ENCODE measurements at regions not wholly inside any gene's neighbourhood (a gene's known extent, or its start where the extent isn't known, plus 50 kb on each side); places are given as distances from the start of the nearest gene placed in this dataset.
"Not testable (repeated sequence)": the region's sequence is repeated elsewhere in the genome, so short reads cannot be mapped to it uniquely, and the experiment has no call there.

DNA sequence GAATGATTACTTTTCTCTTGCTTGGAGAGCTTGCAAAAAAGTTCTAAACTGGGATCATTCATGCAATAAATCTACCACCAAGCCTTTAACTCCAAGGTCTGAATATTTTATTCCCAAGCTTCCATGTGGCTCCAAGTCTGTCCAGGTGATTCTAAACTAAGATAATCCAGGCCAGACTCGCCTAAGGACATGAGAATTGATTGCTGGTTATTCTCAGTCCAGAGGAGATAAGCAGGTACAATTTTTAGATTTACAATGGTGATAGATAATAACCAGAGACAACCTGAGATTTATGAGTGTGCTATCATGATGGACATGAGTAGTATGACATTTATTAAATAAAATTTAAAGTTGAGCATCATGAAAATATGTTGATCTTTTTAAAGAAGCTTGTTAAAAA is 156.5 kb upstream of the SPRY2 start:
- TF ChIP-seq, protein P1, sequence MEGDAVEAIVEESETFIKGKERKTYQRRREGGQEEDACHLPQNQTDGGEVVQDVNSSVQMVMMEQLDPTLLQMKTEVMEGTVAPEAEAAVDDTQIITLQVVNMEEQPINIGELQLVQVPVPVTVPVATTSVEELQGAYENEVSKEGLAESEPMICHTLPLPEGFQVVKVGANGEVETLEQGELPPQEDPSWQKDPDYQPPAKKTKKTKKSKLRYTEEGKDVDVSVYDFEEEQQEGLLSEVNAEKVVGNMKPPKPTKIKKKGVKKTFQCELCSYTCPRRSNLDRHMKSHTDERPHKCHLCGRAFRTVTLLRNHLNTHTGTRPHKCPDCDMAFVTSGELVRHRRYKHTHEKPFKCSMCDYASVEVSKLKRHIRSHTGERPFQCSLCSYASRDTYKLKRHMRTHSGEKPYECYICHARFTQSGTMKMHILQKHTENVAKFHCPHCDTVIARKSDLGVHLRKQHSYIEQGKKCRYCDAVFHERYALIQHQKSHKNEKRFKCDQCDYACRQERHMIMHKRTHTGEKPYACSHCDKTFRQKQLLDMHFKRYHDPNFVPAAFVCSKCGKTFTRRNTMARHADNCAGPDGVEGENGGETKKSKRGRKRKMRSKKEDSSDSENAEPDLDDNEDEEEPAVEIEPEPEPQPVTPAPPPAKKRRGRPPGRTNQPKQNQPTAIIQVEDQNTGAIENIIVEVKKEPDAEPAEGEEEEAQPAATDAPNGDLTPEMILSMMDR (IDR thresholded peaks at IDR 0.05) = no peak
- Mint-ChIP-seq H3K4me1 (no peaks in the 10 kb centered on the region), H3K9me3 (peaks cover 0 to 2% (median 0%) of the 10 kb centered on the region in 7 donors), H3K27me3 (ENCODE audit: low read depth in 3 of 3) (no peaks in the 10 kb centered on the region), H3K27ac (no peak overlapping the region), H3K4me3 (no peak overlapping the region), H3K36me3 (no peaks in the 10 kb centered on the region)
- Histone ChIP-seq H3K4me2 (replicated peaks; ENCODE audit: extremely low read depth, low read length, poor library complexity, severe bottlenecking) (no peak overlapping the region), H3K27ac (ENCODE audit: low read depth in 1 of 2, low read length in 2 of 2) (no peak overlapping the region), H3K9ac (ENCODE audit: insufficient read depth, low read length, poor library complexity, severe bottlenecking) (no peak overlapping the region), H3K27me3 (ENCODE audit: control insufficient read depth in 2 of 2, insufficient read depth in 2 of 2, low read length in 2 of 2) (no peaks in the 10 kb centered on the region), H3K4me3 (replicated peaks in 1 of 3; ENCODE audit: low read depth in 2 of 3, low read length in 3 of 3) (no peak overlapping the region), H3K79me2 (ENCODE audit: insufficient read depth, low read length) (no peaks in the 10 kb centered on the region), H3K36me3 (replicated peaks in 1 of 2; ENCODE audit: control insufficient read depth in 1 of 2, insufficient read depth in 2 of 2, low read length in 2 of 2) (no peaks in the 10 kb centered on the region), H4K20me1 (ENCODE audit: insufficient read depth, low read length) (no peaks in the 10 kb centered on the region), H3K9me3 (replicated peaks in 1 of 2; ENCODE audit: control insufficient read depth in 1 of 2, insufficient read depth in 1 of 2, low read length in 2 of 2) (no peaks in the 10 kb centered on the region), H3K4me1 (ENCODE audit: control insufficient read depth in 1 of 2, insufficient read depth in 2 of 2, low read length in 2 of 2) (no peaks in the 10 kb centered on the region), H2AFZ (ENCODE audit: insufficient read depth, low read depth, low read length, poor library complexity, severe bottlenecking) (no peak overlapping the region)
- intact Hi-C loops (cut with micrococcal nuclease) = no loop called here
- WGBS (ENCODE audit: insufficient coverage) = 100% methylated on average over 1 of the region's 1 CpG
- no peak for DNase-seq

DNA sequence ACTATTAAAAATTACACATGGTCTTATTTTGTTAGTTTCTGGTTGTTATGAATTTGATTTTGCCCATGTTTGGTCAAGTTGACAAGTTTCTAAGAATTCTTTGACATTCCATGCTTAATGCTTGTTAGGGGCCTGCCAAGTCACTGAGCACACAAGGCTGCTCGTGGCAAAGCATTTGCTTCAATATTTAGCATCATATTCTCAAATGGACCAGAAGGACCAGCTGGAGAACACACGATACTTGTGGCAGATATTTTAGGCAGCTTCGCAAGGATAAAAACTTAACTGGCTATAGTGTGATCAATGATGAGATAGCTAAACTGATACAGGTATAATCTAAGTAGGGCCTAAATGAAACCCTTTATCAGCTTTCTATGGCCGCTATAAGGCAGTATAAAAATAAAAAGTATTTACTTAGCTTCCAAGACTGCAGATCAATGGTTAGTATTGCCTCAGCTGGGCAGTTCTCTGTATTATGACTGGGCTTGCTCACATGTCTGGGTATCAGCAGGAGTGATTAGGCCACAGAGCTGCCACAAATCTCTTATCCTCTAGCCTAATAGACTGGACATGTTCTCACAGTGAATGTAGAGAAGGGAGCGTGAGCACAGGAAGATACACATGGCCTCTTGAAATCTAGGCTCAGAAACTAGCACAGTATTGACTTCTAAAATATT is 155.9 kb upstream of the SPRY2 start:
- 100% methylated on average over 1 of the region's 5 CpGs for WGBS (ENCODE audit: insufficient coverage)
- intact Hi-C loops (cut with micrococcal nuclease) = no loop called here

DNA sequence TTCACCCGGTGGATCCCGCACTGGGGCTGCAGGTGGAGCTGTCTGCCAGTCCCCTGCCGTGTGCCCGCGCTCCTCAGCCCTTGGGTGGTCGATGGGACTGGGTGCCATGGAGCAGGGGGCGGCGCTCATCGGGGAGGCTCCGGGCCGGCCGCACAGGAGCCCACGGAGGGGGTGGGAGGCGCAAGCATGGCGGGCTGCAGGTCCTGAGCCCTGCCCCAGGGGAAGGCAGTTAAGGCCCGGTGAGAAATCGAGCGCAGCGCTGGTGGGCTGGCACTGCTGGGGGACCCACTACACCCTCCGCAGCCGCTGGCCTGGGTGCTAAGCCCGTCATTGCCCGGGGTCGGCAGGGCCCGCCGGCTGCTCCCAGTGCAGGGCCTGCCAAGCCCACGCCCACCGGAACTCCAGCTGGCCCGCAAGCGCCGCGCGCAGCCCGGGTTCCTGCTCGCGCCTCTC is 149.6 kb upstream of the SPRY2 start:
- peaks cover 4 to 10% (median 7%) of the 10 kb centered on the region in 7 donors for H3K9me3 Mint-ChIP-seq
- DNase-seq; H3K27me3 ChIP-seq (ENCODE audit: control insufficient read depth in 2 of 2, insufficient read depth in 2 of 2, low read length in 2 of 2); H3K4me1 ChIP-seq (ENCODE audit: control insufficient read depth in 1 of 2, insufficient read depth in 2 of 2, low read length in 2 of 2); H3K79me2 ChIP-seq (ENCODE audit: insufficient read depth, low read length); H4K20me1 ChIP-seq (ENCODE audit: insufficient read depth, low read length); intact Hi-C loops (cut with micrococcal nuclease); H3K4me3 Mint-ChIP-seq; H3K36me3 ChIP-seq (replicated peaks in 1 of 2; ENCODE audit: control insufficient read depth in 1 of 2, insufficient read depth in 2 of 2, low read length in 2 of 2); H3K9me3 ChIP-seq (replicated peaks in 1 of 2; ENCODE audit: control insufficient read depth in 1 of 2, insufficient read depth in 1 of 2, low read length in 2 of 2); H3K9ac ChIP-seq (ENCODE audit: insufficient read depth, low read length, poor library complexity, severe bottlenecking); H2AFZ ChIP-seq (ENCODE audit: insufficient read depth, low read depth, low read length, poor library complexity, severe bottlenecking); H3K36me3 Mint-ChIP-seq; H3K27ac ChIP-seq (ENCODE audit: low read depth in 1 of 2, low read length in 2 of 2); H3K27me3 Mint-ChIP-seq (ENCODE audit: low read depth in 3 of 3); H3K4me3 ChIP-seq (replicated peaks in 1 of 3; ENCODE audit: low read depth in 2 of 3, low read length in 3 of 3); H3K4me2 ChIP-seq (replicated peaks; ENCODE audit: extremely low read depth, low read length, poor library complexity, severe bottlenecking); H3K27ac Mint-ChIP-seq; H3K4me1 Mint-ChIP-seq: not testable (repeated sequence)
- 93% methylated on average over 36 of the region's 36 CpGs for WGBS (ENCODE audit: insufficient coverage)

More for the DNA sequence above, 155.9 kb upstream of the SPRY2 start:
- Histone ChIP-seq H3K27me3 (ENCODE audit: control insufficient read depth in 2 of 2, insufficient read depth in 2 of 2, low read length in 2 of 2) (no peaks in the 10 kb centered on the region), H3K4me1 (ENCODE audit: control insufficient read depth in 1 of 2, insufficient read depth in 2 of 2, low read length in 2 of 2) (no peaks in the 10 kb centered on the region), H3K36me3 (replicated peaks in 1 of 2; ENCODE audit: control insufficient read depth in 1 of 2, insufficient read depth in 2 of 2, low read length in 2 of 2) (no peaks in the 10 kb centered on the region), H3K4me2 (replicated peaks; ENCODE audit: extremely low read depth, low read length, poor library complexity, severe bottlenecking) (no peak overlapping the region), H3K9me3 (replicated peaks in 1 of 2; ENCODE audit: control insufficient read depth in 1 of 2, insufficient read depth in 1 of 2, low read length in 2 of 2) (no peaks in the 10 kb centered on the region), H3K9ac (ENCODE audit: insufficient read depth, low read length, poor library complexity, severe bottlenecking) (no peak overlapping the region), H3K4me3 (replicated peaks in 1 of 3; ENCODE audit: low read depth in 2 of 3, low read length in 3 of 3) (no peak overlapping the region), H2AFZ (ENCODE audit: insufficient read depth, low read depth, low read length, poor library complexity, severe bottlenecking) (no peak overlapping the region), H4K20me1 (ENCODE audit: insufficient read depth, low read length) (no peaks in the 10 kb centered on the region), H3K27ac (ENCODE audit: low read depth in 1 of 2, low read length in 2 of 2) (no peak overlapping the region), H3K79me2 (ENCODE audit: insufficient read depth, low read length) (no peaks in the 10 kb centered on the region)
- Mint-ChIP-seq H3K4me1 (no peaks in the 10 kb centered on the region), H3K36me3 (no peaks in the 10 kb centered on the region), H3K27me3 (ENCODE audit: low read depth in 3 of 3) (no peaks in the 10 kb centered on the region), H3K4me3 (no peak overlapping the region), H3K27ac (no peak overlapping the region), H3K9me3 (peaks cover 0 to 3% (median 0%) of the 10 kb centered on the region in 7 donors)
- TF ChIP-seq, protein P1 (IDR thresholded peaks at IDR 0.05) = no peak
- no peak for DNase-seq

Data from CD14-positive monocyte (primary cell).